ENCODE measurements at regions not wholly inside any gene's neighbourhood (a gene's known extent, or its start where the extent isn't known, plus 50 kb on each side); places are given as distances from the start of the nearest gene placed in this dataset.
"Not testable (repeated sequence)": the region's sequence is repeated elsewhere in the genome, so short reads cannot be mapped to it uniquely, and the experiment has no call there.

- Histone ChIP-seq H3K27me3 (no peaks in the 10 kb centered on the region), H3K36me3 (no peaks in the 10 kb centered on the region), H3K4me1 (no peaks in the 10 kb centered on the region), H3K27ac (no peak overlapping the region), H3K9me3 (no peaks in the 10 kb centered on the region), H3K4me3 (no peak overlapping the region)
- no peak for TF ChIP-seq CTCF (IDR thresholded peaks at IDR 0.05)
- DNase-seq (no peak), ATAC-seq (no peak)
- intact Hi-C loops (cut with DNase I) = no loop called here
These were observed 616.5 kb downstream of the TRHDE start for GRCh38 chr12:72888693-72889092.

- no peak for ATAC-seq
- no peak for DNase-seq
- no peak for TF ChIP-seq CTCF (IDR thresholded peaks at IDR 0.05)
- intact Hi-C loops (cut with DNase I) = no loop called here
- Histone ChIP-seq H3K4me1 (no peaks in the 10 kb centered on the region), H3K9me3 (no peaks in the 10 kb centered on the region), H3K27ac (no peak overlapping the region), H3K4me3 (no peak overlapping the region), H3K36me3 (no peaks in the 10 kb centered on the region), H3K27me3 (no peaks in the 10 kb centered on the region)
These were observed 617.6 kb downstream of the TRHDE start for GRCh38 chr12:72889791-72890190.

GRCh38 chr12:72901685-72902084 is 629.5 kb downstream of the TRHDE start:
- no peaks in the 10 kb centered on the region for H3K27me3 ChIP-seq
- H3K36me3 ChIP-seq = no peaks in the 10 kb centered on the region
- no peak overlapping the region for H3K27ac ChIP-seq
- intact Hi-C loops (cut with DNase I) = no loop called here
- ATAC-seq (no peak), DNase-seq (no peak)
- H3K4me3 ChIP-seq = no peak overlapping the region
- H3K9me3 ChIP-seq = no peaks in the 10 kb centered on the region
- H3K4me1 ChIP-seq = no peaks in the 10 kb centered on the region
- no peak for TF ChIP-seq CTCF (IDR thresholded peaks at IDR 0.05)

- intact Hi-C loops (cut with DNase I) = no loop called here
- no peak for ATAC-seq
- H3K27ac ChIP-seq = no peak overlapping the region
- no peaks in the 10 kb centered on the region for H3K36me3 ChIP-seq
- no peaks in the 10 kb centered on the region for H3K4me1 ChIP-seq
- H3K27me3 ChIP-seq = no peaks in the 10 kb centered on the region
- no peak for TF ChIP-seq CTCF (IDR thresholded peaks at IDR 0.05)
- no peaks in the 10 kb centered on the region for H3K9me3 ChIP-seq
- no peak for DNase-seq
- H3K4me3 ChIP-seq = no peak overlapping the region
These were observed 653.5 kb downstream of the TRHDE start for GRCh38 chr12:72925716-72926115.

- H3K27me3 ChIP-seq; DNase-seq; intact Hi-C loops (cut with DNase I); H3K4me3 ChIP-seq; H3K27ac ChIP-seq; H3K9me3 ChIP-seq; H3K36me3 ChIP-seq; ATAC-seq; H3K4me1 ChIP-seq: not testable (repeated sequence)
These were observed 659.7 kb downstream of the TRHDE start for GRCh38 chr12:72931838-72932237.

GRCh38 chr12:72937486-72937885 is 665.3 kb downstream of the TRHDE start:
- Histone ChIP-seq H3K4me1 (no peaks in the 10 kb centered on the region), H3K9me3 (no peaks in the 10 kb centered on the region), H3K27ac (no peak overlapping the region), H3K27me3 (no peaks in the 10 kb centered on the region), H3K36me3 (no peaks in the 10 kb centered on the region), H3K4me3 (no peak overlapping the region)
- DNase-seq = no peak
- intact Hi-C loops (cut with DNase I) = no loop called here
- no peak for ATAC-seq
- no peak for TF ChIP-seq CTCF (IDR thresholded peaks at IDR 0.05)
